Activated CD8-positive, alpha-beta memory T cell treated with anti-CD3 and anti-CD28 coated beads, Interleukin-2, amount 10 ng/mL, durations not matched to agents 7 days and 5 days (primary cell): ENCODE measurements at regions not wholly inside any gene's neighbourhood (a gene's known extent, or its start where the extent isn't known, plus 50 kb on each side); places are given as distances from the start of the nearest gene placed in this dataset.
A peak's percentile ranks its signal among the peaks of the same experiment; 100 is the strongest.

Experiments used
- ATAC-seq: fragments of 150-1000 bp; cut with Tn5 transposase; one replicate; pipeline ENCODE4 v1.10.0; 2021; ENCODE audit warnings: moderate library complexity
- CTCF ChIA-PET: fragments of 350-600 bp; sonication (Branson Sonifier 250); formaldehyde crosslinking; loops from one replicate; lab custom pipeline; 2021; ENCODE audit warnings: antibody characterized with exemption; lab: Charles Lee
- DNase-seq: peaks from one replicate; pipeline ENCODE4 v3.0.0-alpha.2; 2020
- H3K27ac Mint-ChIP-seq: one replicate; pipeline ENCODE4 v1.8.0; 2021; ENCODE audit warnings: mild to moderate bottlenecking, mixed read lengths
- H3K27me3 Mint-ChIP-seq: one replicate; pipeline ENCODE4 v1.8.0; 2021; ENCODE audit warnings: mixed read lengths
- H3K36me3 Mint-ChIP-seq: one replicate; pipeline ENCODE4 v1.8.0; 2021; ENCODE audit warnings: mild to moderate bottlenecking, mixed read lengths
- H3K4me1 Mint-ChIP-seq: one replicate; pipeline ENCODE4 v1.8.0; 2021; ENCODE audit warnings: mixed read lengths
- H3K4me3 Mint-ChIP-seq: one replicate; pipeline ENCODE4 v1.8.0; 2021; ENCODE audit warnings: mild to moderate bottlenecking, moderate library complexity, mixed read lengths
- H3K9me3 Mint-ChIP-seq: one replicate; pipeline ENCODE4 v1.8.0; 2022; ENCODE audit warnings: low read depth, mixed read lengths

DNA sequence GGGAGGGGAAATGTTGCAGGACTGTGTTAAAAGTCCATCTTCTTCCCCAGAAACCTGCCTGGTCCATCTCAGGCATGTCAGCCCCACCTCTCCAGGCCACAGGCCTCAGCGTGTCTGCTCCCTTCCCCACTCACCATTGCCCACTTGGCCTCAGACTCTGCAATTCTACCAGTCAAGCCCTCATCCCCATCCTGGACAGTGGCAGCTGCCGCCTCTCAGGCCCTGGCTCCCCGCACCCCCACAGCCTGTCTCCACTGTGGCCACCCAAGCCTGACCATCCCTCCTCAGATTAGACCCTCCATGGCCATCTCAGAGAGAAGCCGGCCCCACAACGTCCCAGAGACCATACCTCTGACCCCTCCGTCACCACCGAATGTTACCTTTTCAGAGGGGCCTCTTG is 89.9 kb downstream of the BARX1 start:
- no peak overlapping the region for H3K27ac Mint-ChIP-seq
- H3K4me1 Mint-ChIP-seq = no peaks in the 10 kb centered on the region
- H3K27me3 Mint-ChIP-seq = peaks cover 17% of the 10 kb centered on the region
- CTCF ChIA-PET = no interaction called here
- H3K4me3 Mint-ChIP-seq = no peak overlapping the region
- DNase-seq (no peak), ATAC-seq (no peak)
- no peaks in the 10 kb centered on the region for H3K9me3 Mint-ChIP-seq
- no peaks in the 10 kb centered on the region for H3K36me3 Mint-ChIP-seq

DNA sequence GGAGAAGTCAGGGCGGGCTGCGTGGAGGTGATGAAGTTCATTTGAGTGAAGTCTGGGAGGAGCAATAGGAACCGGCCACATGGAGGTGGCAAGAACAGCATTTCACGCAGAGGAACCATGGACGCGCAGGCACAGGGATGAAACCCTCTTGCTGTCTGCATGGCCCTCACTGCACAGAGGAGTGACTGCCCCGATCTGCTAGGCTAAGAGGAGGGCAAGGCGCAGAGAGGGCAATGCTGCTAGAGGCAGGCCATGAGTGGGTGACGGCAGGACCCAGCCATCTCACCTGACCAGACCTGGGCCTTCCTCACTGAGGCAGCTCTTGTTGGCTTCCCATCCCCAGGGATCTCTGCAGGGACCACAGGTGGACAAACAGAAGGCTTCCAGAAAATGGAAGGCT is 90.3 kb downstream of the BARX1 start:
- no peaks in the 10 kb centered on the region for H3K36me3 Mint-ChIP-seq
- no peak for ATAC-seq
- DNase-seq = no peak
- peaks cover 21% of the 10 kb centered on the region for H3K27me3 Mint-ChIP-seq
- CTCF ChIA-PET = no interaction called here
- H3K27ac Mint-ChIP-seq = no peak overlapping the region
- no peaks in the 10 kb centered on the region for H3K9me3 Mint-ChIP-seq
- no peak overlapping the region for H3K4me3 Mint-ChIP-seq
- no peaks in the 10 kb centered on the region for H3K4me1 Mint-ChIP-seq

DNA sequence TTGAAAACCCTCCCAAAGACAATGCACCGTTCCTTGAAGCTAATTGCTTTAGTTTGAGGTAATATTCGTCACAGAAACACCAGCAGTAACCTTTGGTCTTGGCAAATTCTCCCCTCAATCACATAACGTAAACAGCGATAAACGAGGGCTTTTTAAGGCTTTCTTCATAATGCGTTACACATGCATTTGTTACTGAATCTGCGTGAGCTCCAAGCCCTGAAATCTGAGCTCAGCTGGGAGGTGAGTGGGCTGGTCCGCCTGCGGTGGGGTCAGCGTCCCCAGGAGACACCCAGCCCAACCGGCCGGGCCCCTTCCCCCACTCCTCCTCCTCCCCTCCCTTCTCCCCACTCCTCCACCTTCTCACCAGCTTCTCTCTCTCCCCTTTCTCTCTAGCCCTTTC is 91.1 kb downstream of the BARX1 start:
- Mint-ChIP-seq H3K27ac (no peak overlapping the region), H3K9me3 (no peaks in the 10 kb centered on the region), H3K4me1 (no peaks in the 10 kb centered on the region), H3K36me3 (no peaks in the 10 kb centered on the region), H3K4me3 (no peak overlapping the region), H3K27me3 (peaks cover 26% of the 10 kb centered on the region)
- DNase-seq = no peak
- CTCF ChIA-PET = no interaction called here
- no peak for ATAC-seq

DNA sequence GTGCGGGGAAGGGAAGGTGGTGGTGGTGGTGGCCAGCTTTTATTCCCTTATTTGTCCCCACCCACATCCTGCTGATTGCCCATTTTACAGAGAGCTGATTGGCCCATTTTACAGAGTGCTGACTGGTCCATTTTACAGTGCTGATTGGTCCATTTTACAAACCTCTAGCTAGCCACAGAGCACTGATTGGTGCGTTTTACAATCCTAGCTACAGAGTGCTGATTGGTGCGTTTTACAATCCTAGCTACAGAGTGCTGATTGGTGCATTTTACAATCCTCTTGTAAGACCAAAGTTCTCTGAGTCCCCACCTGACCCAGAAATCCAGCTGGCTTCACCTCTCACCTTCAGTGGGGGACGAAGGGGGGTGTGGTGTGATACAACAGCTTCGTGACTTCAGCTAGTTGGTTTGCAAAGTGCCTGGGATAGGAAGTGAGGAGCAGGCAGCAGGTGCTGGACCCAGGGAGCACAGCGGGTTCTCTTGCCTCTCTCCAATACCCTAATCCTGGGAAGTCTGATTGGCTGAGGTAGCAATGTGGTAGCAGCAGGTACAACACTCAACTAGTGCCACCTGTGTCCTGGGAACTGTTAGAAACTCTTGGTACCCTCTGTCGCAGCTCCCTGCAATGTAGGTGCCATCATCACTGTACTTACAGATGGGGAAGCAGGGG is 92.1 kb downstream of the BARX1 start:
- CTCF ChIA-PET = no interaction called here
- ATAC-seq (no peak), DNase-seq (no peak)
- H3K36me3 Mint-ChIP-seq = no peaks in the 10 kb centered on the region
- no peak overlapping the region for H3K27ac Mint-ChIP-seq
- H3K27me3 Mint-ChIP-seq = peaks cover 25% of the 10 kb centered on the region
- H3K4me1 Mint-ChIP-seq = no peaks in the 10 kb centered on the region
- H3K9me3 Mint-ChIP-seq = no peaks in the 10 kb centered on the region
- H3K4me3 Mint-ChIP-seq = no peak overlapping the region

DNA sequence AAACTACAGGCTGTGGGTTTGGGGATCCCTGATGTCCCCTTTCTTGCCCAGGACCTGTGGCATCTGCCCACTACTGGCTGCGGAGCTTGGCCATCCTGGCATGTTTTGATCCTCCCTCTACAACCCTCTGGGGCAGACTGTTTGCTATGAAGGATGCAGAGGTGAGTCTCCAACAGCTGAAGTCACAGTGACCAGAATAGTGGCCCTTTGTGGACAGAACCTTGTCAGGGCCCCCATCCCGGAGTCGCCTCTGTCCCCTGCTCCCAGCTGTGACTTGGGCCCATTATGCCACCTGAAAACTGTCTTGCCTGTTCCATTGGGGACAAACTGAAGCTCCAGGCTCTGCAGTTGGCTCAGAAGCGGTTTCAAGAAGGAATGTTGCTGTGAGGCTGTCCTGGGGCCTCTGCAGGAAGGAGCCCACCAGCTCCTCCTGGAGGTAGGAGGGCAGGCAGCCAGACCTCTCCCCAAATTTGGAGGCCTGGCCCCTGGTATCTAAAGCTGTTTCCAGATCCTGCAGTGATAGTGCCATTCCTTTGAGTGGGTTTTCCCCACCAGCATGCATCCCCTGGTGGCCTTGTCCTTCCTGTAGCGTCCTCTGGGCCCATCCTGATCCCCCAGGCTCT is 93.3 kb downstream of the BARX1 start:
- H3K9me3 Mint-ChIP-seq = no peaks in the 10 kb centered on the region
- no peak overlapping the region for H3K4me3 Mint-ChIP-seq
- H3K4me1 Mint-ChIP-seq = no peaks in the 10 kb centered on the region
- CTCF ChIA-PET = no interaction called here
- H3K27me3 Mint-ChIP-seq = peaks cover 27% of the 10 kb centered on the region
- DNase-seq (no peak), ATAC-seq (no peak)
- no peak overlapping the region for H3K27ac Mint-ChIP-seq
- no peaks in the 10 kb centered on the region for H3K36me3 Mint-ChIP-seq

DNA sequence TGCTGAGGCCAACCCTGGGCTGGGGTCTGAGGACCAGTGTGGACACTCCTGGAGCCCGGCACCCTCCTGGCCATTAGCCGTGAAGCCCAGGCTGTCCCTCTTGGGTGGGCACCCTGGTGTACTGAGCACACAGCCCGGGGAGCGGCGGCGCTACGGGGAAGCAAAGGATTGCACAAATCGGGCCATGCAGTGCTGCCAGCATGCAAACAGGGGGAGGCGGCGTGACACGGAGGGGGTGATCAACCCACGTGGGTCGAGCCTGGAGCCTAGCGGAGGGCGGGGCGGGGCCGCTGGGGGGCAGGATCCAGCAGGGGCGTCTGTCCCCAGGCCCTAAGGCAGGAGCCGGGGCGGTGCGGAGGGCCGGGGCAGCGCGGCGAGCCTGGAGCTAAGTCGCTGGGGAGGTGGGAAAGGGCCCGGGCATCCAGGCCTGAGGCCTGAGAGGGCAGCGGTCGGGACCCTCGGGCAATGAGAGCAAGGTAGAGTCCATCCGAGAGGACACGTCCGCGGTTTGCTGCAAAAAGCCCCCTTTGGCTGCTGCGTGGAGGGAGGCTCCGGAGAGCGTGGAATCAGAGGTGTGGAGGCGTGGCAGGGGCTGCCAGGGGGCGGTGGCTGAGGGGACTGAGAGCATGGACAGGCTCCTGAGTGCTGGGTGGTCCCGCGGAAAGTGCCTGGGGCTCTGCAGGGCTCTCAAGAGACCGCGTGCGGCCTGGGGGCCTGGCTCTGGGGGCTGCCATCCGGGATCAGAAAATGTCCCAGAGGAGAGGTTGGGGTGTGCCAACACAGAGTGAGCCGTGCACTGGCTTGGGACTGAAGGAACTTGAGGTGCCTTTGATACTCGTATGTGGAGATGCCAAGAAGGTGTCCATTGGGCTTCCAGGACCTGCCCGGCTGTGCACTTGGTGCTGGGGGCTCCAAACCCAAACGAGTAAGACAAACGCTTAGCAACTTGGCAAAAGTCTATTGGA is 94.2 kb downstream of the BARX1 start:
- no peak for ATAC-seq
- Mint-ChIP-seq H3K4me1 (no peaks in the 10 kb centered on the region), H3K27me3 (peaks cover 31% of the 10 kb centered on the region)

DNA sequence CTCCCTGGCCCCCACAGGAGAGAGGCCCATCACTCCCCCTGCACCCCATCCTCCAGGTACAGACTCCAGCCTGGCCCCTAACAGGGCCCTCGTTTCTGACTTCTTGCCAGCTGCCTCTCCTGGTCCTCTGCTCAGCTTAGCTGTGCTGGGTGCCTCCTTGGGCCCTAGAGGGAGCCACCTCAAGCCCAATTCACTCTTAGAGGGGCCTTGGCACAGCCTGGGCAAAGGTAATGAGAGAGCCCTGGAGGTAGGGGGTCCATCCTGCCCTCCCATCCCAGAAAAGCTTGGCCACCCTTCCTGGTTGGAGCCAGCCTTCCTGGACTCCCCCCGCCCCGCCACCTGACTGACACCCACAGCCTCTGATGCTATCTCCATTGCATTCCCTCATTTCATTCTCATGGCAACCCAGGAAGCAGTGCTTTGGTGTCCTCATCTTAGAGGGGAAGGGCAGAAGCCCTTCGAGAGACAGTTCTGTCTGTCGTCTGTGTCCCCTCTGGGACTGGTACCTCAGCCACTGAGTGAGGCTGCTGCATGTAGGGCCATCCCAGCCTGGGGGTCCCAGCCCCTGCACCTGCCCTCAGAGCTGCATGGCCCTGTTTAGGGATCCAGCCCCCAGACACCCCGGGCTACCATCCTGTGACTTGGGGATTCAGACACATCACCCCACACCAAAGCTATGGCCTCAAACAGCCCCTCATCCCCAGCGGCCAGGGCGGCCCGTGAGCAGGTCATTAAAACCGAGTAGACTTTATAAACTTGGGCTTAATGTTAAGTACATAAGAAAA is 95.5 kb downstream of the BARX1 start:
- H3K27me3 Mint-ChIP-seq = peaks cover 43% of the 10 kb centered on the region
- DNase-seq (no peak), ATAC-seq (no peak)
- no peak overlapping the region for H3K27ac Mint-ChIP-seq
- no peaks in the 10 kb centered on the region for H3K4me1 Mint-ChIP-seq
- H3K4me3 Mint-ChIP-seq = no peak overlapping the region
- H3K36me3 Mint-ChIP-seq = no peaks in the 10 kb centered on the region
- no peaks in the 10 kb centered on the region for H3K9me3 Mint-ChIP-seq
- CTCF ChIA-PET = no interaction called here

More for the DNA sequence above, 94.2 kb downstream of the BARX1 start:
- no peaks in the 10 kb centered on the region for H3K9me3 Mint-ChIP-seq
- no peak overlapping the region for H3K4me3 Mint-ChIP-seq
- H3K27ac Mint-ChIP-seq = no peak overlapping the region
- CTCF ChIA-PET = no interaction called here
- H3K36me3 Mint-ChIP-seq = no peaks in the 10 kb centered on the region
- DNase-seq = no peak

DNA sequence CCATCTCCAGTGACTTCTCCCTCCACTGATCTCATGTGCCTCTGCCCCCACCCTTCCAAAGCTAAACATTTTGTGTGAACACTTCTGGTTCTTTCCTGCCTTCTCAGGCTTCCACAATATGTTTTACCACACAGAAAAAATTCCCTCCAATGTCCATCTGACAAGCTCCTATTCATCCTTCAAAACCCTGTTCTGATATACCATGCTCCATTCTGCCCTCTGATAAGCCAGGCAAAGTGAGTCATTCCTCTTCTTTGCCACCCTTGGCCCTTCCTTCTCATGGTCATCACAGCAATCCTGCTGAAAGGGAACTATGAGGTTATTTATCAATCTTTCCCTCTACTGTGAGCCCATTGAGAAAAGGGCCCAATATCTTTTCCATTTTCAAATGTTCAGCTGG is 97.6 kb downstream of the BARX1 start:
- no peak for ATAC-seq
- H3K27me3 Mint-ChIP-seq = peaks cover 52% of the 10 kb centered on the region

DNA sequence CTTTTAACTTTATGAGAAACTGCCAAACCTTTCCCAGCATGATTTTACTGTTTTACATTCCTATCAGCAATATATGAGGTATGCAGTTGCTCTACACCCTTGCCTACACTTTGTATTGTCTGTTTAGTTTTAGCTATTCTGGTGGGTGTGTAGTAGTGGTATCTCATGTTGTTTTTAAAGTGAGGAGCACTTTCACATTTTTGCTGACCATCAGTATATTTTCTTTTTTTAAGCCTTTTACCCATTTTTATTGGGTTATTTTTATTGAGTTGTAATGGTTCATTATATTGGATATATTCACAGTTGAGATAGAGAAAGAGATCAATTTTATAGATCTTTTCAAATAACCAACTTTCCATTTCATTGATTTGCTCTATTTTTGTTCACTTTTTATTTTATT is 102.4 kb downstream of the BARX1 start:
- H3K4me1 Mint-ChIP-seq = no peaks in the 10 kb centered on the region
- H3K4me3 Mint-ChIP-seq = no peak overlapping the region
- peaks cover 51% of the 10 kb centered on the region for H3K27me3 Mint-ChIP-seq
- no peak overlapping the region for H3K27ac Mint-ChIP-seq
- no peaks in the 10 kb centered on the region for H3K36me3 Mint-ChIP-seq
- ATAC-seq (no peak), DNase-seq (no peak)
- CTCF ChIA-PET = no interaction called here
- peaks cover 2% of the 10 kb centered on the region for H3K9me3 Mint-ChIP-seq

More for the DNA sequence above, 97.6 kb downstream of the BARX1 start:
- H3K4me1 Mint-ChIP-seq = no peaks in the 10 kb centered on the region
- no peaks in the 10 kb centered on the region for H3K9me3 Mint-ChIP-seq
- no peak overlapping the region for H3K4me3 Mint-ChIP-seq
- DNase-seq = no peak
- CTCF ChIA-PET = interaction anchor here (1.1 kb wide), 1 partner anchor 9 kb away, joined by 3 read pairs; no protein-coding TSS in a partner anchor
- no peak overlapping the region for H3K27ac Mint-ChIP-seq
- no peaks in the 10 kb centered on the region for H3K36me3 Mint-ChIP-seq

DNA sequence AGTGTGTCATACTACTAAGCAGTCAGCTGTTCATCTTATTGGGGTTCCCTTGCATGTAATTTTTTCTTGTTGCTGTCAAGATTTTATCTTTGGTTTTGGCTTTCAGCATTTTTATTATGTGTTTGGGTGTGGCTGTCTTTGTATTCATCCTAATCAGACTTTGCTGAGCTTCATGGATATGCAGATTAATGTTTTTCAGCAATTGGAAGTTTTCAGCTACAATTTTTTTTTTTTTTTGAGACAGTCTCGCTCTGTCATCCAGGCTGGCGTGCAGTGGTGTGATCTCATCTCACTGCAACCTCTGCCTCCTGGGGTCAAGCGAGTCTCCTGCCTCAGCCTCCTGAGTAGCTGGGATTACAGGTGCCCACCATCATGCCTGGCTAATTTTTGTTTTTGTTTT is 108.8 kb downstream of the BARX1 start:
- Mint-ChIP-seq H3K36me3 (no peaks in the 10 kb centered on the region), H3K27me3 (peaks cover 37% of the 10 kb centered on the region), H3K4me1 (no peaks in the 10 kb centered on the region), H3K27ac (no peak overlapping the region), H3K9me3 (peaks cover 2% of the 10 kb centered on the region), H3K4me3 (no peak overlapping the region)
- CTCF ChIA-PET = no interaction called here
- DNase-seq = no peak
- no peak for ATAC-seq

DNA sequence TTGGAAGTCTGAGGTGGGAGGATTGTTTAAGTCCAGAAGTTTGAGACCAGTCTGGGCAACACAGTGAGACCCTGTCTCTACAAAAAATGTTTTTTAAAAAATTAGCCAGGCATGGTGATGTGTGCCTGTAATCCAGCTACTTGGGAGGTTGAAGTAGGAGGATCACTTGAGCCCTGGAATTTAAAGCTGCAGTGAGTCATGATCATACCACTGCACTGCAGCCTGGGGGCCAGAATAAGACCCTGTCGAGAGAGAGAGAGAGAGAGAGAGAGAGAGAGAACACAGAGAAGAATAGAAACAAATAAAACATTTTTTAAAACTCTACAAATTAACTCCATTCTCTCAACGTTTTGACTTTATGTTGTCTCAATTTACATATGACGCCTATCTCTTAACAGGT is 111.8 kb downstream of the BARX1 start:
- no peaks in the 10 kb centered on the region for H3K4me1 Mint-ChIP-seq
- CTCF ChIA-PET = no interaction called here
- DNase-seq (no peak), ATAC-seq (no peak)
- H3K27ac Mint-ChIP-seq = no peak overlapping the region
- no peaks in the 10 kb centered on the region for H3K36me3 Mint-ChIP-seq
- peaks cover 23% of the 10 kb centered on the region for H3K27me3 Mint-ChIP-seq
- no peak overlapping the region for H3K4me3 Mint-ChIP-seq
- no peaks in the 10 kb centered on the region for H3K9me3 Mint-ChIP-seq

DNA sequence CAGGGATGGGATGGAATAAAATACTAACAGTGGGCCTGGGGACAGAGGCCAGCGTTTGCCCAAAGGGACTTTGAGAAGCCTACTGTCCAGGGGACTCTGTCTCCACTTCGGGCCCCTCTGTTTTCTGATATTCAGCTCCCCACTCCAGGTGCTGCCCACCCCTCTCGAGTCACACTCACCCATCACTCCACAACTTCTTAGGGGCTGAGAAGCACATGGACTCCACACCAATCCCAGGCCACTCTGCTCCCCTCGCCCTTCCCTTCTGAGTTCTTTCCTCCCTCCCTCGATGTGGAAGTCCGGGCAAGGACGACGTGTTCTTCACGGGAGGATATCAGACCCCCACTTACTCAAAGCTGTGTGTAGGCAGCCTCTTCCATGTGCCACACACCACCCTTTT is 124.5 kb downstream of the BARX1 start:
- CTCF ChIA-PET = no interaction called here
- no peaks in the 10 kb centered on the region for H3K36me3 Mint-ChIP-seq
- DNase-seq = peak; percentile 28
- peaks cover 2% of the 10 kb centered on the region for H3K4me1 Mint-ChIP-seq
- peaks cover 5% of the 10 kb centered on the region for H3K9me3 Mint-ChIP-seq
- peaks cover 35% of the 10 kb centered on the region for H3K27me3 Mint-ChIP-seq
- no peak for ATAC-seq
- no peak overlapping the region for H3K4me3 Mint-ChIP-seq
- no peak overlapping the region for H3K27ac Mint-ChIP-seq

DNA sequence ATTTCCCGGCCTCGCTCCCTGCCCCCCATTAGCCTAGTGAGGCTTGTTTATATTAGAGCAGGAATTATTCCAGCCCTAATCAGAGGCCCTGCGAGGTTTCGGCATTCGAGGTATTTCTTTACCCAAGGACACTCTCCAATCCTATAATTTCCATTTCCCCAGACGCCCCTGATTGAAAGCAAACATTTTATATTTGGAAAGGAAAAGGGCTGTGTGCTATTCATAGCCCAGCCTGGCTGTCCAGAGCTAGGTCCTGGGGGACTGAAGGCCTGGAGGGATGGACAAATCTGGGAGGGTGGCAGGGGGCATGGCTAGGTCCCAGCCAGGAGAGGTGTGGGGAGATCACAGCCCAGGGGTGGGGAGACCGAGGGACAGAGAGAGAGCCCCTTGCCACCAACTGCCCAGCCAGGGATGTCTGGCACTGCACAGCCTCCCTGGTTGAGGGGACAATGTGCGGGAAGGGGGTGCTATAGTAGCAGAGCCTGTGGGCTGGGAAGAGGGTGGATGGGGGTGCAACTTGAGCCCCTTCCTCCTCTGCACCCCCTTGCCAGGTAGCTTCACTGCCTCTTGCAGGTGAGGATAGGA is 125.1 kb downstream of the BARX1 start:
- Mint-ChIP-seq H3K9me3 (peaks cover 5% of the 10 kb centered on the region), H3K4me3 (no peak overlapping the region), H3K27ac (no peak overlapping the region), H3K36me3 (no peaks in the 10 kb centered on the region), H3K27me3 (peaks cover 31% of the 10 kb centered on the region), H3K4me1 (peaks cover 2% of the 10 kb centered on the region)
- ATAC-seq (no peak), DNase-seq (no peak)
- CTCF ChIA-PET = no interaction called here
